ENCODE measurements at regions not wholly inside any gene's neighbourhood (a gene's known extent, or its start where the extent isn't known, plus 50 kb on each side); places are given as distances from the start of the nearest gene placed in this dataset.
"Not testable (repeated sequence)": the region's sequence is repeated elsewhere in the genome, so short reads cannot be mapped to it uniquely, and the experiment has no call there.

GRCh38 chr10:124149189-124150042, 56.0 kb upstream of the CHST15 start:
- H3K4me3 ChIP-seq: no peak overlapping the region
- no peak for TF ChIP-seq EZH2phosphoT487 (IDR thresholded peaks at IDR 0.05; ENCODE audit: low read depth, severe bottlenecking, unreplicated experiment)
- TF ChIP-seq CTCF (IDR thresholded peaks at IDR 0.05; ENCODE audit: poor library complexity): no peak
- no peak for TF ChIP-seq EZH2 (IDR thresholded peaks at IDR 0.05; ENCODE audit: borderline replicate concordance)
- H3K9me2 ChIP-seq (replicated peaks; ENCODE audit: insufficient read depth): no peaks in the 10 kb centered on the region
- DNase-seq (ENCODE audit: low spot score): no peak
- H3K4me1 ChIP-seq (ENCODE audit: insufficient read depth): peaks cover 8% of the 10 kb centered on the region
- no peak overlapping the region for H3K4me2 ChIP-seq
- WGBS (ENCODE audit: low lambda C conversion rate, missing lambda C conversion rate): 67% methylated on average over 17 of the region's 17 CpGs
- H3K27ac ChIP-seq: no peak overlapping the region
- no peaks in the 10 kb centered on the region for H3K79me2 ChIP-seq
- no peak overlapping the region for H2AFZ ChIP-seq
- H4K20me1 ChIP-seq (ENCODE audit: insufficient read depth, poor library complexity, severe bottlenecking): no peaks in the 10 kb centered on the region
- no peaks in the 10 kb centered on the region for H3K27me3 ChIP-seq
- H3K9me3 ChIP-seq (ENCODE audit: low read depth): no peaks in the 10 kb centered on the region
- H3K36me3 ChIP-seq (replicated peaks; ENCODE audit: insufficient read depth, low read depth): no peaks in the 10 kb centered on the region

- not testable (repeated sequence) for H3K79me2 ChIP-seq; DNase-seq (ENCODE audit: low spot score); H3K4me3 ChIP-seq; H4K20me1 ChIP-seq (ENCODE audit: insufficient read depth, poor library complexity, severe bottlenecking); H3K36me3 ChIP-seq (replicated peaks; ENCODE audit: insufficient read depth, low read depth); H3K9me3 ChIP-seq (ENCODE audit: low read depth); H3K4me1 ChIP-seq (ENCODE audit: insufficient read depth); H2AFZ ChIP-seq; H3K27ac ChIP-seq; H3K9me2 ChIP-seq (replicated peaks; ENCODE audit: insufficient read depth); H3K27me3 ChIP-seq; H3K4me2 ChIP-seq
- 83% methylated on average over 7 of the region's 7 CpGs for WGBS (ENCODE audit: low lambda C conversion rate, missing lambda C conversion rate)
These were observed 55.3 kb upstream of the CHST15 start for GRCh38 chr10:124148509-124149188.

- Histone ChIP-seq H3K4me3 (no peak overlapping the region), H4K20me1 (ENCODE audit: insufficient read depth, poor library complexity, severe bottlenecking) (no peaks in the 10 kb centered on the region), H3K79me2 (no peaks in the 10 kb centered on the region), H3K36me3 (replicated peaks; ENCODE audit: insufficient read depth, low read depth) (no peaks in the 10 kb centered on the region), H3K4me1 (ENCODE audit: insufficient read depth) (no peaks in the 10 kb centered on the region), H3K9me2 (replicated peaks; ENCODE audit: insufficient read depth) (no peaks in the 10 kb centered on the region), H3K27ac (no peak overlapping the region), H3K9me3 (ENCODE audit: low read depth) (no peaks in the 10 kb centered on the region), H3K27me3 (no peaks in the 10 kb centered on the region), H3K4me2 (no peak overlapping the region), H2AFZ (no peak overlapping the region)
- DNase-seq (ENCODE audit: low spot score): no peak
- 96% methylated on average over 3 of the region's 3 CpGs for WGBS (ENCODE audit: low lambda C conversion rate, missing lambda C conversion rate)
- no peak for TF ChIP-seq EZH2 (IDR thresholded peaks at IDR 0.05; ENCODE audit: borderline replicate concordance)
- no peak for TF ChIP-seq CTCF (IDR thresholded peaks at IDR 0.05; ENCODE audit: poor library complexity)
- TF ChIP-seq EZH2phosphoT487 (IDR thresholded peaks at IDR 0.05; ENCODE audit: low read depth, severe bottlenecking, unreplicated experiment): no peak
These were observed 53.1 kb upstream of the CHST15 start for GRCh38 chr10:124146483-124146882.
